ENCODE measurements at regions not wholly inside any gene's neighbourhood (a gene's known extent, or its start where the extent isn't known, plus 50 kb on each side); places are given as distances from the start of the nearest gene placed in this dataset.

DNA sequence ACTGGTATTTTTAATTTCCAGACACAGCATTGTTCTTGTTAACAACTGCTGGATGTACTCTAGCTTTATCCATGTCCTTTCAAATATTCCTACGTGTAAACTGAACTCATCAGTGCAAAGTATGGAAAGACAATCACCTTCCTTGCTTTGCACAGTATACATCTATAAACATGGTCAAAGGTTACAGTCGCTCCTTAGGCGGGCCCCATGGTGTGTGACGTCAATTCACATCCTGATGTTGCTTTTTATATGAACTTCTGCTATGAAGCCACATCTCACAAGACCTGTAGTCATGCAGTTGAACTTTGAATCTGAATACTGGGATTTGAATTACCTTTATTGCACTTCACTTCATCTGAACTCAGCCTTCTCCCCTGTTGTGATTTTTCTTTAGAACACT is 447.6 kb upstream of the PSMD7 start:
- no peak for TF ChIP-seq CSDC2 (CRISPR knock-in tag; IDR thresholded peaks at IDR 0.05)
- no peak for TF ChIP-seq ZFP3 (CRISPR knock-in tag; IDR thresholded peaks at IDR 0.05)
- ATAC-seq: no peak

DNA sequence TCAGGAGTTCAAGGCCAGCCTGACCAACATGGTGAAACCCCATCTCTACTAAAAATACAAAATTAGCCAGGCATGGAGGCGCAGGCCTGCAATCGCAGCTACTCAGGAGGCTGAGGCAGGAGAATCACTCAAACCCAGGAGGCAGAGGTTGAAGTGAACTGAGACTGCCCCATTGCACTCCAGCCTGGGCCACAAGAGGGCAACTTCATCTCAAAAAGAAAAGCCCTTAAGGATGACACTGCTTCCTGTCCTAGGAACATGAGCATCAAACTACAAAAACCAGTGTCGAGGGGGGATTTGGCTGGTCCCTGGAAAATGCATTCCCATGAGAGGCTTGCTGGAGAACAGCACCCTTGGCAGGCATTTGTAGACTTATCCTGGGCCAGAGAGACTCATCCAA is 449.5 kb upstream of the PSMD7 start:
- TF ChIP-seq ISL1 (CRISPR knock-in tag; IDR thresholded peaks at IDR 0.05): no peak
- no peak for TF ChIP-seq ZNF565 (CRISPR knock-in tag; conservative IDR thresholded peaks at IDR 0.05; ENCODE audit: low read depth)
- TF ChIP-seq TOX (CRISPR knock-in tag; IDR thresholded peaks at IDR 0.05; ENCODE audit: borderline replicate concordance): no peak
- ATAC-seq: no peak

GRCh38 chr16:73846356-73846755 is 450.3 kb upstream of the PSMD7 start:
- TF ChIP-seq ISL1 (CRISPR knock-in tag; IDR thresholded peaks at IDR 0.05): no peak
- ATAC-seq: no peak

DNA sequence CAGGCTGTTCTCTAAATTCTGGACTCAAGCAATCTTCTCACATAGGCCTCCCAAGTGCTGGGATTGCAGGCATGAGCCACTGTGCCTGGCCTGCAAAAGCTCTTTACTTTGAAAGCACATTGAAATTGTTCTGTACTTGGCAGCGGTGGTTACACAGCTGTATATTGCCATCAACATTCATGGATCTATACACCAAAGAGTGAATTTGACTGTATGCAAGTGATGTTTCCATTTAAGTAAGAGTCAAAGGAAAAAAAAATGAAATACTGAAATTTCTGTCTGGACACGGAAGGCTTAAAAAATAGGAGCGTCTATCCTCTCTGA is 450.6 kb upstream of the PSMD7 start:
- ATAC-seq: no peak
- TF ChIP-seq PPARA (CRISPR knock-in tag; IDR thresholded peaks at IDR 0.05; ENCODE audit: borderline replicate concordance) (no peak), ARNTL (CRISPR knock-in tag; IDR thresholded peaks at IDR 0.05; ENCODE audit: borderline replicate concordance, low read depth) (no peak), ZC3H10 (CRISPR knock-in tag; IDR thresholded peaks at IDR 0.05) (no peak), ZNF70 (CRISPR knock-in tag; IDR thresholded peaks at IDR 0.05) (no peak), ZNF565 (CRISPR knock-in tag; conservative IDR thresholded peaks at IDR 0.05; ENCODE audit: low read depth) (no peak), RARB (CRISPR knock-in tag; IDR thresholded peaks at IDR 0.05) (no peak), ZFP30 (CRISPR knock-in tag; IDR thresholded peaks at IDR 0.05) (no peak), SNAI2 (CRISPR knock-in tag; IDR thresholded peaks at IDR 0.05) (no peak), OSR1 (CRISPR knock-in tag; IDR thresholded peaks at IDR 0.05) (no peak), CSDC2 (CRISPR knock-in tag; IDR thresholded peaks at IDR 0.05) (no peak), POU6F1 (CRISPR knock-in tag; IDR thresholded peaks at IDR 0.05; ENCODE audit: borderline replicate concordance, low read depth) (no peak), BACH2 (CRISPR knock-in tag; IDR thresholded peaks at IDR 0.05; ENCODE audit: borderline replicate concordance) (no peak), PATZ1 (CRISPR knock-in tag; IDR thresholded peaks at IDR 0.05; ENCODE audit: borderline replicate concordance) (no peak), TCF4 (CRISPR knock-in tag; IDR thresholded peaks at IDR 0.05; ENCODE audit: borderline replicate concordance) (no peak)
- TF ChIP-seq, protein P1, sequence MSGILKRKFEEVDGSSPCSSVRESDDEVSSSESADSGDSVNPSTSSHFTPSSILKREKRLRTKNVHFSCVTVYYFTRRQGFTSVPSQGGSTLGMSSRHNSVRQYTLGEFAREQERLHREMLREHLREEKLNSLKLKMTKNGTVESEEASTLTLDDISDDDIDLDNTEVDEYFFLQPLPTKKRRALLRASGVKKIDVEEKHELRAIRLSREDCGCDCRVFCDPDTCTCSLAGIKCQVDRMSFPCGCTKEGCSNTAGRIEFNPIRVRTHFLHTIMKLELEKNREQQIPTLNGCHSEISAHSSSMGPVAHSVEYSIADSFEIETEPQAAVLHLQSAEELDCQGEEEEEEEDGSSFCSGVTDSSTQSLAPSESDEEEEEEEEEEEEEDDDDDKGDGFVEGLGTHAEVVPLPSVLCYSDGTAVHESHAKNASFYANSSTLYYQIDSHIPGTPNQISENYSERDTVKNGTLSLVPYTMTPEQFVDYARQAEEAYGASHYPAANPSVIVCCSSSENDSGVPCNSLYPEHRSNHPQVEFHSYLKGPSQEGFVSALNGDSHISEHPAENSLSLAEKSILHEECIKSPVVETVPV (CRISPR knock-in tag; IDR thresholded peaks at IDR 0.05): no peak
- TF ChIP-seq, protein P2, sequence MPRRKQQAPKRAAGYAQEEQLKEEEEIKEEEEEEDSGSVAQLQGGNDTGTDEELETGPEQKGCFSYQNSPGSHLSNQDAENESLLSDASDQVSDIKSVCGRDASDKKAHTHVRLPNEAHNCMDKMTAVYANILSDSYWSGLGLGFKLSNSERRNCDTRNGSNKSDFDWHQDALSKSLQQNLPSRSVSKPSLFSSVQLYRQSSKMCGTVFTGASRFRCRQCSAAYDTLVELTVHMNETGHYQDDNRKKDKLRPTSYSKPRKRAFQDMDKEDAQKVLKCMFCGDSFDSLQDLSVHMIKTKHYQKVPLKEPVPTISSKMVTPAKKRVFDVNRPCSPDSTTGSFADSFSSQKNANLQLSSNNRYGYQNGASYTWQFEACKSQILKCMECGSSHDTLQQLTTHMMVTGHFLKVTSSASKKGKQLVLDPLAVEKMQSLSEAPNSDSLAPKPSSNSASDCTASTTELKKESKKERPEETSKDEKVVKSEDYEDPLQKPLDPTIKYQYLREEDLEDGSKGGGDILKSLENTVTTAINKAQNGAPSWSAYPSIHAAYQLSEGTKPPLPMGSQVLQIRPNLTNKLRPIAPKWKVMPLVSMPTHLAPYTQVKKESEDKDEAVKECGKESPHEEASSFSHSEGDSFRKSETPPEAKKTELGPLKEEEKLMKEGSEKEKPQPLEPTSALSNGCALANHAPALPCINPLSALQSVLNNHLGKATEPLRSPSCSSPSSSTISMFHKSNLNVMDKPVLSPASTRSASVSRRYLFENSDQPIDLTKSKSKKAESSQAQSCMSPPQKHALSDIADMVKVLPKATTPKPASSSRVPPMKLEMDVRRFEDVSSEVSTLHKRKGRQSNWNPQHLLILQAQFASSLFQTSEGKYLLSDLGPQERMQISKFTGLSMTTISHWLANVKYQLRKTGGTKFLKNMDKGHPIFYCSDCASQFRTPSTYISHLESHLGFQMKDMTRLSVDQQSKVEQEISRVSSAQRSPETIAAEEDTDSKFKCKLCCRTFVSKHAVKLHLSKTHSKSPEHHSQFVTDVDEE (CRISPR knock-in tag; IDR thresholded peaks at IDR 0.05): no peak

GRCh38 chr16:73845238-73846006 is 451.2 kb upstream of the PSMD7 start:
- no peak for ATAC-seq
- TF ChIP-seq TCF4 (CRISPR knock-in tag; IDR thresholded peaks at IDR 0.05; ENCODE audit: borderline replicate concordance) (no peak), ARNTL (CRISPR knock-in tag; IDR thresholded peaks at IDR 0.05; ENCODE audit: borderline replicate concordance, low read depth) (no peak), SNAI2 (CRISPR knock-in tag; IDR thresholded peaks at IDR 0.05) (no peak), ZNF70 (CRISPR knock-in tag; IDR thresholded peaks at IDR 0.05) (no peak), ZFP30 (CRISPR knock-in tag; IDR thresholded peaks at IDR 0.05) (no peak), ZNF565 (CRISPR knock-in tag; conservative IDR thresholded peaks at IDR 0.05; ENCODE audit: low read depth) (no peak), RARB (CRISPR knock-in tag; IDR thresholded peaks at IDR 0.05) (no peak), PPARA (CRISPR knock-in tag; IDR thresholded peaks at IDR 0.05; ENCODE audit: borderline replicate concordance) (no peak), GLIS3 (CRISPR knock-in tag; IDR thresholded peaks at IDR 0.05) (no peak), ZNF8 (CRISPR knock-in tag; IDR thresholded peaks at IDR 0.05) (no peak), ZC3H10 (CRISPR knock-in tag; IDR thresholded peaks at IDR 0.05) (no peak), TOX (CRISPR knock-in tag; IDR thresholded peaks at IDR 0.05; ENCODE audit: borderline replicate concordance) (no peak), OSR1 (CRISPR knock-in tag; IDR thresholded peaks at IDR 0.05) (no peak)
- TF ChIP-seq, protein P3, sequence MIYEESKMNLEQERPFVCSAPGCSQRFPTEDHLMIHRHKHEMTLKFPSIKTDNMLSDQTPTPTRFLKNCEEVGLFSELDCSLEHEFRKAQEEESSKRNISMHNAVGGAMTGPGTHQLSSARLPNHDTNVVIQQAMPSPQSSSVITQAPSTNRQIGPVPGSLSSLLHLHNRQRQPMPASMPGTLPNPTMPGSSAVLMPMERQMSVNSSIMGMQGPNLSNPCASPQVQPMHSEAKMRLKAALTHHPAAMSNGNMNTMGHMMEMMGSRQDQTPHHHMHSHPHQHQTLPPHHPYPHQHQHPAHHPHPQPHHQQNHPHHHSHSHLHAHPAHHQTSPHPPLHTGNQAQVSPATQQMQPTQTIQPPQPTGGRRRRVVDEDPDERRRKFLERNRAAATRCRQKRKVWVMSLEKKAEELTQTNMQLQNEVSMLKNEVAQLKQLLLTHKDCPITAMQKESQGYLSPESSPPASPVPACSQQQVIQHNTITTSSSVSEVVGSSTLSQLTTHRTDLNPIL (CRISPR knock-in tag; IDR thresholded peaks at IDR 0.05; ENCODE audit: low read depth): no peak
- TF ChIP-seq, protein P1 (CRISPR knock-in tag; IDR thresholded peaks at IDR 0.05): no peak

All from SK-N-SH treated with all-trans-retinoic acid at 6 μM for 48 hours (cell line).